Head of caudate nucleus (tissue), 42 donors: ENCODE measurements at regions not wholly inside any gene's neighbourhood (a gene's known extent, or its start where the extent isn't known, plus 50 kb on each side); places are given as distances from the start of the nearest gene placed in this dataset.
A peak's percentile ranks its signal among the peaks of the same experiment; 100 is the strongest.

Source experiments
- DNase-seq, 42 donors: peaks; one replicate each; pipeline versions ENCODE4 v3.0.0 to v3.0.0-alpha.2; 2020 to 2021; ENCODE audit warnings: mixed read lengths in 7 of 42
- intact Hi-C: fragments of 100-400 bp; cut with DNase I; formaldehyde crosslinking; loops from one replicate; pipeline ENCODE4 v1.15.0; 2022

- no peak for DNase-seq
- intact Hi-C loops, result no loop called here
These were observed 213.2 kb downstream of the C6orf118 start for GRCh38 chr6:165096209-165096608.

GRCh38 chr6:165092881-165093595 lies 216.4 kb downstream of the C6orf118 start:
- DNase-seq, result no peak
- intact Hi-C loops, result no loop called here

GRCh38 chr6:165091121-165091785 lies 218.2 kb downstream of the C6orf118 start:
- intact Hi-C loops, result no loop called here
- DNase-seq, result no peak

- DNase-seq, result no peak
- intact Hi-C loops, result no loop called here
These were observed 219.2 kb downstream of the C6orf118 start for GRCh38 chr6:165090242-165090641.

- intact Hi-C loops, result no loop called here
- no peak for DNase-seq
These were observed 222.6 kb downstream of the C6orf118 start for GRCh38 chr6:165086814-165087213.

- intact Hi-C loops, result no loop called here
- DNase-seq, result no peak
These were observed 226.8 kb downstream of the C6orf118 start for GRCh38 chr6:165082636-165083035.

- no peak for DNase-seq
- intact Hi-C loops, result no loop called here
These were observed 227.4 kb downstream of the C6orf118 start for GRCh38 chr6:165081944-165082532.

- no peak for DNase-seq
- intact Hi-C loops, result no loop called here
These were observed 231.5 kb downstream of the C6orf118 start for GRCh38 chr6:165077876-165078275.

GRCh38 chr6:165071906-165072305 lies 237.5 kb downstream of the C6orf118 start:
- intact Hi-C loops, result no loop called here
- no peak for DNase-seq

GRCh38 chr6:165060720-165061119 lies 248.7 kb downstream of the C6orf118 start:
- intact Hi-C loops, result no loop called here
- DNase-seq, result no peak

- intact Hi-C loops, result no loop called here
- DNase-seq, result no peak
These were observed 250.4 kb downstream of the C6orf118 start for GRCh38 chr6:165059032-165059431.

GRCh38 chr6:165056292-165056691 lies 253.1 kb downstream of the C6orf118 start:
- no peak for DNase-seq
- intact Hi-C loops, result no loop called here

- peak in 23 of 42 donors; percentile 2 to 72 (median 19) for DNase-seq
- intact Hi-C loops, result no loop called here
These were observed 254.2 kb downstream of the C6orf118 start for GRCh38 chr6:165055231-165055630.

- intact Hi-C loops, result no loop called here
- no peak for DNase-seq
These were observed 256.6 kb downstream of the C6orf118 start for GRCh38 chr6:165052561-165053480.

- peak in 19 of 42 donors; percentile 7 to 60 (median 24) for DNase-seq
- intact Hi-C loops, result no loop called here
These were observed 260.0 kb downstream of the C6orf118 start for GRCh38 chr6:165049362-165049761.

GRCh38 chr6:165047952-165048351 lies 261.5 kb downstream of the C6orf118 start:
- DNase-seq, result no peak
- intact Hi-C loops, result no loop called here

GRCh38 chr6:165045631-165046030 lies 263.8 kb downstream of the C6orf118 start:
- intact Hi-C loops, result no loop called here
- no peak for DNase-seq

GRCh38 chr6:165042912-165043311 lies 266.5 kb downstream of the C6orf118 start:
- no peak for DNase-seq
- intact Hi-C loops, result no loop called here

GRCh38 chr6:165040440-165040839 lies 269.0 kb downstream of the C6orf118 start:
- intact Hi-C loops, result no loop called here
- DNase-seq, result no peak
